Astrocyte (in vitro differentiated cells and primary cell): ENCODE measurements at regions not wholly inside any gene's neighbourhood (a gene's known extent, or its start where the extent isn't known, plus 50 kb on each side); places are given as distances from the start of the nearest gene placed in this dataset.

Source experiments
- DNase-seq: peaks from one replicate; pipeline ENCODE4 v3.0.0-alpha.2; 2010; ENCODE audit warnings: low read depth
- FAIRE-seq: peaks from 2 replicates; lab custom pipeline; 2011; peaks lifted over from hg19 to GRCh38; lab: Jason Lieb, UNC
- H2AFZ ChIP-seq: 2 replicates; pipeline ENCODE4 v1.6.0; 2012; ENCODE audit warnings: low read depth, low read length, inconsistent platforms
- H3K27ac ChIP-seq: 2 replicates; pipeline ENCODE4 v1.5.1; 2011; ENCODE audit warnings: low read depth, low read length, inconsistent platforms
- H3K27me3 ChIP-seq: 2 replicates; pipeline ENCODE4 v1.6.0; 2011; ENCODE audit warnings: low read length, inconsistent platforms; ENCODE audit not compliant: insufficient read depth
- H3K36me3 ChIP-seq: 2 replicates; pipeline ENCODE4 v1.5.1; 2011; ENCODE audit warnings: low read length, inconsistent platforms; ENCODE audit not compliant: insufficient read depth
- H3K4me1 ChIP-seq: 2 replicates; pipeline ENCODE4 v1.5.1; 2011; ENCODE audit warnings: low read length, inconsistent platforms; ENCODE audit not compliant: insufficient read depth
- H3K4me2 ChIP-seq: 2 replicates; pipeline ENCODE4 v1.6.0; 2012; ENCODE audit warnings: low read length, inconsistent platforms
- H3K4me3 ChIP-seq: 2 replicates; pipeline ENCODE4 v1.5.1; 2011; ENCODE audit warnings: low read depth, mild to moderate bottlenecking, low read length, inconsistent platforms; ENCODE audit not compliant: insufficient read depth
- H3K79me2 ChIP-seq: 2 replicates; pipeline ENCODE4 v1.6.0; 2012; ENCODE audit warnings: mild to moderate bottlenecking, low read length, inconsistent platforms; ENCODE audit not compliant: insufficient read depth
- H3K9ac ChIP-seq: 2 replicates; pipeline ENCODE4 v1.6.0; 2012; ENCODE audit warnings: mild to moderate bottlenecking, low read length, inconsistent platforms
- H3K9me3 ChIP-seq: 2 replicates; pipeline ENCODE4 v1.5.1; 2012; ENCODE audit warnings: low read depth, mild to moderate bottlenecking, low read length, inconsistent platforms; ENCODE audit not compliant: insufficient read depth
- H4K20me1 ChIP-seq: 2 replicates; pipeline ENCODE4 v1.6.0; 2012; ENCODE audit warnings: low read length, inconsistent platforms; ENCODE audit not compliant: insufficient read depth
- H3K27ac Mint-ChIP-seq: one replicate; pipeline ENCODE4 v1.8.0; 2021; ENCODE audit warnings: mild to moderate bottlenecking, mixed read lengths; ENCODE audit not compliant: unreplicated experiment
- H3K27me3 Mint-ChIP-seq: one replicate; pipeline ENCODE4 v1.8.0; 2021; ENCODE audit warnings: low read depth, mixed read lengths; ENCODE audit not compliant: unreplicated experiment
- H3K36me3 Mint-ChIP-seq: one replicate; pipeline ENCODE4 v1.8.0; 2021; ENCODE audit warnings: low read depth, mixed read lengths; ENCODE audit not compliant: unreplicated experiment
- H3K4me1 Mint-ChIP-seq: one replicate; pipeline ENCODE4 v1.8.0; 2021; ENCODE audit warnings: low read depth, mixed read lengths; ENCODE audit not compliant: unreplicated experiment
- H3K4me3 Mint-ChIP-seq: one replicate; pipeline ENCODE4 v1.8.0; 2021; ENCODE audit warnings: mild to moderate bottlenecking, moderate library complexity, mixed read lengths; ENCODE audit not compliant: unreplicated experiment
- H3K9me3 Mint-ChIP-seq: one replicate; pipeline ENCODE4 v1.8.0; 2021; ENCODE audit warnings: mild to moderate bottlenecking, mixed read lengths; ENCODE audit not compliant: unreplicated experiment
- CTCF ChIP-seq: IDR thresholded peaks from 2 replicates; pipeline ENCODE4 v1.5.1; 2011; ENCODE audit warnings: low read depth, mild to moderate bottlenecking, inconsistent platforms, low read length, moderate library complexity; ENCODE audit not compliant: insufficient read depth
- EZH2 ChIP-seq: IDR thresholded peaks from 2 replicates; pipeline ENCODE4 v1.6.1; 2012; ENCODE audit warnings: mild to moderate bottlenecking, low read length, inconsistent platforms; ENCODE audit not compliant: insufficient read depth

GRCh38 chr20:51131811-51132210, 108.9 kb upstream of the KCNG1 start:
- no peak for FAIRE-seq
- H3K4me1 Mint-ChIP-seq, result peaks cover 17% of the 10 kb centered on the region

GRCh38 chr20:51129147-51129776, 106.4 kb upstream of the KCNG1 start:
- no peak for FAIRE-seq

More at GRCh38 chr20:51131811-51132210, 108.9 kb upstream of the KCNG1 start:
- TF ChIP-seq EZH2 (no peak), CTCF (no peak)
- no peak overlapping the region for H3K27ac ChIP-seq
- no peaks in the 10 kb centered on the region for H3K79me2 ChIP-seq
- Mint-ChIP-seq H3K27me3 (peaks cover 10% of the 10 kb centered on the region), H3K4me3 (no peak overlapping the region), H3K27ac (no peak overlapping the region), H3K9me3 (no peaks in the 10 kb centered on the region), H3K36me3 (no peaks in the 10 kb centered on the region)
- peaks cover 22% of the 10 kb centered on the region for H3K4me1 ChIP-seq
- no peak overlapping the region for H3K4me3 ChIP-seq
- no peaks in the 10 kb centered on the region for H3K27me3 ChIP-seq
- no peaks in the 10 kb centered on the region for H4K20me1 ChIP-seq
- no peak for DNase-seq
- H3K4me2 ChIP-seq, result no peak overlapping the region
- H3K9me3 ChIP-seq, result no peaks in the 10 kb centered on the region
- no peak overlapping the region for H2AFZ ChIP-seq
- no peaks in the 10 kb centered on the region for H3K36me3 ChIP-seq
- no peak overlapping the region for H3K9ac ChIP-seq

More at GRCh38 chr20:51129147-51129776, 106.4 kb upstream of the KCNG1 start:
- no peak overlapping the region for H3K9ac ChIP-seq
- no peaks in the 10 kb centered on the region for H3K36me3 ChIP-seq
- H3K27ac ChIP-seq, result no peak overlapping the region
- Mint-ChIP-seq H3K9me3 (no peaks in the 10 kb centered on the region), H3K4me1 (peaks cover 15% of the 10 kb centered on the region), H3K36me3 (no peaks in the 10 kb centered on the region), H3K27ac (no peak overlapping the region), H3K4me3 (no peak overlapping the region), H3K27me3 (peaks cover 10% of the 10 kb centered on the region)
- no peaks in the 10 kb centered on the region for H3K9me3 ChIP-seq
- H2AFZ ChIP-seq, result no peak overlapping the region
- peak overlapping the region; percentile 48 for H3K4me2 ChIP-seq
- H3K4me3 ChIP-seq, result no peak overlapping the region
- H4K20me1 ChIP-seq, result no peaks in the 10 kb centered on the region
- TF ChIP-seq CTCF (no peak), EZH2 (no peak)
- DNase-seq, result no peak
- peaks cover 22% of the 10 kb centered on the region for H3K4me1 ChIP-seq
- H3K27me3 ChIP-seq, result peaks cover 4% of the 10 kb centered on the region
- H3K79me2 ChIP-seq, result no peaks in the 10 kb centered on the region
